ENCODE measurements at regions not wholly inside any gene's neighbourhood (a gene's known extent, or its start where the extent isn't known, plus 50 kb on each side); places are given as distances from the start of the nearest gene placed in this dataset. TPM values are rescaled to one million over a fixed set of nuclear protein-coding genes. Genes with fewer than 3 reads are reported as not detected.

Small RNA genes in the stretch of these regions (microRNA-seq; reads per million reads assigned to microRNA genes)
- gene MIR7158 (ENCODE audit: borderline number of aligned reads): not detected
- gene MIR7515 (ENCODE audit: borderline number of aligned reads): not detected

All from HCT116 (cell line).